Colonic mucosa (tissue), 4 donors: ENCODE measurements at regions not wholly inside any gene's neighbourhood (a gene's known extent, or its start where the extent isn't known, plus 50 kb on each side); places are given as distances from the start of the nearest gene placed in this dataset.

Experiments
- DNase-seq: peaks from one replicate; pipeline ENCODE4 v3.0.0-alpha.2; 2020
- H3K27ac ChIP-seq: fragments of 200-600 bp; one replicate; pipeline ENCODE4 v1.8.0; 2021
- H3K27me3 ChIP-seq: fragments of 200-600 bp; one replicate; pipeline ENCODE4 v1.8.0; 2021
- H3K36me3 ChIP-seq: fragments of 200-600 bp; one replicate; pipeline ENCODE4 v1.8.0; 2021
- H3K4me1 ChIP-seq: fragments of 200-600 bp; one replicate; pipeline ENCODE4 v1.8.0; 2021; ENCODE audit warnings: mild to moderate bottlenecking
- H3K4me3 ChIP-seq: fragments of 200-600 bp; one replicate; pipeline ENCODE4 v1.8.0; 2021
- H3K9ac ChIP-seq, 2 donors: one replicate each; pipeline ENCODE4 v1.7.0; 2013; ENCODE audit warnings: control low read depth in 2 of 2, low read depth in 2 of 2, low read length in 2 of 2
- H3K9me3 ChIP-seq: fragments of 200-600 bp; one replicate; pipeline ENCODE4 v1.8.0; 2021
- CTCF ChIP-seq: fragments of 200-600 bp; IDR thresholded peaks from one replicate; pipeline ENCODE4 v1.8.0; 2022; ENCODE audit warnings: antibody characterized with exemption, mild to moderate bottlenecking
- intact Hi-C: fragments of 100-400 bp; cut with DNase I; formaldehyde crosslinking; loops from one replicate; pipeline ENCODE4 v1.14.1; 2022
- donor health status: healthy.
- donor health status: DM: no; HTN: no; CAD: no.
- donor health status: DM: no; HTN: no; CAD: no.

DNA sequence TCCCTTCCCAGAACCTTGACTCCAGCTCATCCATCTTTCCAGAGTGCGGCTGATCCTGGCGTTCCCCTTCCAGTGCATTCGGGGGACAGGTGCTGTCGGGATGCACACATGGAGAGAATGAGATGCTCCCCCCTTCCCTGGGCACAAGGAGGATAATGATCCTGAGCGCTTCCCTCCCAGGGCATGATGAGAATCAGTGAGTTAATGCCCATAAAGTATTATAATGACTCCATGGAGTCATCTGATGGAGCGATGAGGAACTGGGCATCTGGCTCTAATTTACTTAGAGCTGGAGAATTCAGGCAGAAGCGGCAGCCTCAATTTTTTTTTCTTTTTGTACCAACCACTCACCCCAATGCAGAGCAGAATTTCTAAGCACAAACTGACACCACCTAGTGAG lies 79.6 kb upstream of the SKOR2 start:
- intact Hi-C loops: no loop called here
- Histone ChIP-seq H3K36me3 (no peaks in the 10 kb centered on the region), H3K27me3 (no peaks in the 10 kb centered on the region), H3K9me3 (no peaks in the 10 kb centered on the region), H3K4me1 (no peaks in the 10 kb centered on the region), H3K9ac (no peak overlapping the region), H3K27ac (no peak overlapping the region), H3K4me3 (no peak overlapping the region)
- no peak for DNase-seq
- TF ChIP-seq CTCF: no peak

- intact Hi-C loops: no loop called here
- TF ChIP-seq CTCF: no peak
- no peaks in the 10 kb centered on the region for H3K27me3 ChIP-seq
Measured at GRCh38 chr18:47323158-47323557, 71.7 kb upstream of the SKOR2 start.

DNA sequence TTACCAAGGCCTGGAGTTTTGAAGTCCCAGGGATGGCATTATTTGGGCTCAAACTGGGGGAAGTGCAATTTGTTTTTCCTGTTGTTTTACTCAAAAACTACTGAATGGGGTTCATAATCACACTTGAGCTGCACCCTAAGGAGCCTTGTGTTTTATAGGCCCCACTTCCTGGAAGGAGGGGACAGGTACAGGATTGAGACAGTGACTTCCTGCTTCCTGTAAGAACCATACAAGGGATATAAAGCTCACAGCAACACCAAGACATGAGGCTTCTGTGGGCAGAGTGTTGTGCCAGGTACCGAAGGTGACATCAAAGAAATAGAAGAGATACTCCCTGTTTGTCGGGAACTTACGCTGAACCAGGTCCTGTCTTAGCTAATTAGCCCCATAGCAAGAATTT lies 70.4 kb upstream of the SKOR2 start:
- Histone ChIP-seq H3K27ac (no peak overlapping the region), H3K9me3 (no peaks in the 10 kb centered on the region), H3K36me3 (no peaks in the 10 kb centered on the region), H3K4me3 (no peak overlapping the region), H3K27me3 (no peaks in the 10 kb centered on the region), H3K4me1 (no peaks in the 10 kb centered on the region), H3K9ac (no peak overlapping the region)
- intact Hi-C loops: no loop called here
- TF ChIP-seq CTCF: no peak
- no peak for DNase-seq

More at GRCh38 chr18:47323158-47323557, 71.7 kb upstream of the SKOR2 start:
- no peaks in the 10 kb centered on the region for H3K36me3 ChIP-seq
- H3K9ac ChIP-seq: no peak overlapping the region
- no peak overlapping the region for H3K4me3 ChIP-seq
- H3K9me3 ChIP-seq: no peaks in the 10 kb centered on the region
- no peak overlapping the region for H3K27ac ChIP-seq
- H3K4me1 ChIP-seq: no peaks in the 10 kb centered on the region
- no peak for DNase-seq

- intact Hi-C loops: no loop called here
- no peaks in the 10 kb centered on the region for H3K36me3 ChIP-seq
- no peaks in the 10 kb centered on the region for H3K4me1 ChIP-seq
- H3K9ac ChIP-seq: no peak overlapping the region
- no peaks in the 10 kb centered on the region for H3K27me3 ChIP-seq
- no peak for TF ChIP-seq CTCF
- H3K9me3 ChIP-seq: no peaks in the 10 kb centered on the region
- H3K27ac ChIP-seq: no peak overlapping the region
- H3K4me3 ChIP-seq: no peak overlapping the region
- DNase-seq: no peak
Measured at GRCh38 chr18:47317824-47318508, 66.5 kb upstream of the SKOR2 start.

- no peak overlapping the region for H3K9ac ChIP-seq
- H3K9me3 ChIP-seq: no peaks in the 10 kb centered on the region
- H3K4me1 ChIP-seq: no peaks in the 10 kb centered on the region
- H3K36me3 ChIP-seq: no peaks in the 10 kb centered on the region
- no peaks in the 10 kb centered on the region for H3K27me3 ChIP-seq
- no peak for TF ChIP-seq CTCF
- no peak overlapping the region for H3K4me3 ChIP-seq
- no peak for DNase-seq
- H3K27ac ChIP-seq: no peak overlapping the region
- intact Hi-C loops: no loop called here
Measured at GRCh38 chr18:47316924-47317323, 65.5 kb upstream of the SKOR2 start.
